ENCODE measurements at regions not wholly inside any gene's neighbourhood (a gene's known extent, or its start where the extent isn't known, plus 50 kb on each side); places are given as distances from the start of the nearest gene placed in this dataset.

DNA sequence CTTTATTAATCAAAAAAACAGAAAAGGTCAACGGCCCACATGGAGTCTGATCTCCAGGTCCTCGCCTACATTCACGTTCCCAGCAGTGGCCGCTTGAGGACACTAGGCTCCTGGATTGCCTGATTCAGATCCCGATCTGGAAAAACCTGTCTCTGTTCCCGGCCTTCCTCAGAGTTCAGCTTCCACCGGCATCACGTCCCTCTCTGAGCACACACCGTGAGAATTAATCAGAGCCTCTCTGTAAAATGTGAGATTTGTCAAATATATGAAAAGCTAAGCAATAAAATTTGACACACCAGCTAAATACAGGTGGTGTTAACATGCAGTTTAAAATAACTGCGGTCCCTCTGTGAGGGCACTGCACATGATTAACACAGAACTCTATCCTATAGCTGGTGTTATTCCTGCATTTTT is 122.8 kb upstream of the COL21A1 start (continued):
- TF ChIP-seq ZFP41 (CRISPR knock-in tag; IDR thresholded peaks at IDR 0.05; ENCODE audit: borderline replicate concordance) (no peak), SIN3B (IDR thresholded peaks at IDR 0.05; ENCODE audit: low read length) (no peak), SRSF9 (IDR thresholded peaks at IDR 0.05; ENCODE audit: borderline replicate concordance, insufficient read depth, low read depth, low read length, poor library complexity, severe bottlenecking) (no peak), KDM5A (IDR thresholded peaks at IDR 0.05; ENCODE audit: borderline replicate concordance, low read length) (no peak; the same call in 1 of the 2 replicates), MEF2D (CRISPR knock-in tag; IDR thresholded peaks at IDR 0.05) (peak; percentile 51; the same call in 1 of the 2 replicates), MXD4 (CRISPR knock-in tag; IDR thresholded peaks at IDR 0.05) (no peak; the same call in 1 of the 2 replicates), GPN1 (CRISPR knock-in tag; IDR thresholded peaks at IDR 0.05; ENCODE audit: borderline replicate concordance) (no peak), FOXC1 (CRISPR knock-in tag; IDR thresholded peaks at IDR 0.05; ENCODE audit: borderline replicate concordance) (no peak), CBX2 (IDR thresholded peaks at IDR 0.05; ENCODE audit: low read depth, low read length) (no peak), CBX2 (CRISPR knock-in tag; IDR thresholded peaks at IDR 0.05; ENCODE audit: low read depth) (no peak), ZFX (CRISPR knock-in tag; IDR thresholded peaks at IDR 0.05; ENCODE audit: low read depth) (peak; percentile 31; the same call in 1 of the 2 replicates), PPARG (CRISPR knock-in tag; conservative IDR thresholded peaks at IDR 0.05) (no peak; the same call in 1 of the 2 replicates), HHEX (CRISPR knock-in tag; IDR thresholded peaks at IDR 0.05) (no peak), TP53 (CRISPR knock-in tag; conservative IDR thresholded peaks at IDR 0.05) (no peak), MTF1 (CRISPR knock-in tag; IDR thresholded peaks at IDR 0.05) (no peak), RBAK (CRISPR knock-in tag; IDR thresholded peaks at IDR 0.05) (no peak), CREM (IDR thresholded peaks at IDR 0.05) (no peak), CREM (CRISPR knock-in tag; IDR thresholded peaks at IDR 0.05) (no peak)
- TF ChIP-seq, protein P1, sequence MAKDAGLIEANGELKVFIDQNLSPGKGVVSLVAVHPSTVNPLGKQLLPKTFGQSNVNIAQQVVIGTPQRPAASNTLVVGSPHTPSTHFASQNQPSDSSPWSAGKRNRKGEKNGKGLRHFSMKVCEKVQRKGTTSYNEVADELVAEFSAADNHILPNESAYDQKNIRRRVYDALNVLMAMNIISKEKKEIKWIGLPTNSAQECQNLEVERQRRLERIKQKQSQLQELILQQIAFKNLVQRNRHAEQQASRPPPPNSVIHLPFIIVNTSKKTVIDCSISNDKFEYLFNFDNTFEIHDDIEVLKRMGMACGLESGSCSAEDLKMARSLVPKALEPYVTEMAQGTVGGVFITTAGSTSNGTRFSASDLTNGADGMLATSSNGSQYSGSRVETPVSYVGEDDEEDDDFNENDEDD (CRISPR knock-in tag; IDR thresholded peaks at IDR 0.05; ENCODE audit: borderline replicate concordance) = no peak
- TF ChIP-seq, protein P2, sequence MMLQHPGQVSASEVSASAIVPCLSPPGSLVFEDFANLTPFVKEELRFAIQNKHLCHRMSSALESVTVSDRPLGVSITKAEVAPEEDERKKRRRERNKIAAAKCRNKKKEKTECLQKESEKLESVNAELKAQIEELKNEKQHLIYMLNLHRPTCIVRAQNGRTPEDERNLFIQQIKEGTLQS (CRISPR knock-in tag; IDR thresholded peaks at IDR 0.05) = no peak
- TF ChIP-seq, protein P3, sequence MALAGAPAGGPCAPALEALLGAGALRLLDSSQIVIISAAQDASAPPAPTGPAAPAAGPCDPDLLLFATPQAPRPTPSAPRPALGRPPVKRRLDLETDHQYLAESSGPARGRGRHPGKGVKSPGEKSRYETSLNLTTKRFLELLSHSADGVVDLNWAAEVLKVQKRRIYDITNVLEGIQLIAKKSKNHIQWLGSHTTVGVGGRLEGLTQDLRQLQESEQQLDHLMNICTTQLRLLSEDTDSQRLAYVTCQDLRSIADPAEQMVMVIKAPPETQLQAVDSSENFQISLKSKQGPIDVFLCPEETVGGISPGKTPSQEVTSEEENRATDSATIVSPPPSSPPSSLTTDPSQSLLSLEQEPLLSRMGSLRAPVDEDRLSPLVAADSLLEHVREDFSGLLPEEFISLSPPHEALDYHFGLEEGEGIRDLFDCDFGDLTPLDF (CRISPR knock-in tag; IDR thresholded peaks at IDR 0.05) = no peak
- TF ChIP-seq, protein P4, sequence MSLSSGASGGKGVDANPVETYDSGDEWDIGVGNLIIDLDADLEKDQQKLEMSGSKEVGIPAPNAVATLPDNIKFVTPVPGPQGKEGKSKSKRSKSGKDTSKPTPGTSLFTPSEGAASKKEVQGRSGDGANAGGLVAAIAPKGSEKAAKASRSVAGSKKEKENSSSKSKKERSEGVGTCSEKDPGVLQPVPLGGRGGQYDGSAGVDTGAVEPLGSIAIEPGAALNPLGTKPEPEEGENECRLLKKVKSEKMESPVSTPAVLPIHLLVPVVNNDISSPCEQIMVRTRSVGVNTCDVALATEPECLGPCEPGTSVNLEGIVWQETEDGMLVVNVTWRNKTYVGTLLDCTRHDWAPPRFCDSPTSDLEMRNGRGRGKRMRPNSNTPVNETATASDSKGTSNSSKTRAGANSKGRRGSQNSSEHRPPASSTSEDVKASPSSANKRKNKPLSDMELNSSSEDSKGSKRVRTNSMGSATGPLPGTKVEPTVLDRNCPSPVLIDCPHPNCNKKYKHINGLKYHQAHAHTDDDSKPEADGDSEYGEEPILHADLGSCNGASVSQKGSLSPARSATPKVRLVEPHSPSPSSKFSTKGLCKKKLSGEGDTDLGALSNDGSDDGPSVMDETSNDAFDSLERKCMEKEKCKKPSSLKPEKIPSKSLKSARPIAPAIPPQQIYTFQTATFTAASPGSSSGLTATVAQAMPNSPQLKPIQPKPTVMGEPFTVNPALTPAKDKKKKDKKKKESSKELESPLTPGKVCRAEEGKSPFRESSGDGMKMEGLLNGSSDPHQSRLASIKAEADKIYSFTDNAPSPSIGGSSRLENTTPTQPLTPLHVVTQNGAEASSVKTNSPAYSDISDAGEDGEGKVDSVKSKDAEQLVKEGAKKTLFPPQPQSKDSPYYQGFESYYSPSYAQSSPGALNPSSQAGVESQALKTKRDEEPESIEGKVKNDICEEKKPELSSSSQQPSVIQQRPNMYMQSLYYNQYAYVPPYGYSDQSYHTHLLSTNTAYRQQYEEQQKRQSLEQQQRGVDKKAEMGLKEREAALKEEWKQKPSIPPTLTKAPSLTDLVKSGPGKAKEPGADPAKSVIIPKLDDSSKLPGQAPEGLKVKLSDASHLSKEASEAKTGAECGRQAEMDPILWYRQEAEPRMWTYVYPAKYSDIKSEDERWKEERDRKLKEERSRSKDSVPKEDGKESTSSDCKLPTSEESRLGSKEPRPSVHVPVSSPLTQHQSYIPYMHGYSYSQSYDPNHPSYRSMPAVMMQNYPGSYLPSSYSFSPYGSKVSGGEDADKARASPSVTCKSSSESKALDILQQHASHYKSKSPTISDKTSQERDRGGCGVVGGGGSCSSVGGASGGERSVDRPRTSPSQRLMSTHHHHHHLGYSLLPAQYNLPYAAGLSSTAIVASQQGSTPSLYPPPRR (CRISPR knock-in tag; IDR thresholded peaks at IDR 0.05; ENCODE audit: borderline replicate concordance) = no peak

Data from HepG2 (cell line).